ENCODE measurements at regions not wholly inside any gene's neighbourhood (a gene's known extent, or its start where the extent isn't known, plus 50 kb on each side); places are given as distances from the start of the nearest gene placed in this dataset.
A peak's percentile ranks its signal among the peaks of the same experiment; 100 is the strongest.

GRCh38 chr4:42315231-42315630 is 82.1 kb upstream of the SHISA3 start:
- DNase-seq (ENCODE audit: low read depth), result no peak
- TF ChIP-seq, protein P1, sequence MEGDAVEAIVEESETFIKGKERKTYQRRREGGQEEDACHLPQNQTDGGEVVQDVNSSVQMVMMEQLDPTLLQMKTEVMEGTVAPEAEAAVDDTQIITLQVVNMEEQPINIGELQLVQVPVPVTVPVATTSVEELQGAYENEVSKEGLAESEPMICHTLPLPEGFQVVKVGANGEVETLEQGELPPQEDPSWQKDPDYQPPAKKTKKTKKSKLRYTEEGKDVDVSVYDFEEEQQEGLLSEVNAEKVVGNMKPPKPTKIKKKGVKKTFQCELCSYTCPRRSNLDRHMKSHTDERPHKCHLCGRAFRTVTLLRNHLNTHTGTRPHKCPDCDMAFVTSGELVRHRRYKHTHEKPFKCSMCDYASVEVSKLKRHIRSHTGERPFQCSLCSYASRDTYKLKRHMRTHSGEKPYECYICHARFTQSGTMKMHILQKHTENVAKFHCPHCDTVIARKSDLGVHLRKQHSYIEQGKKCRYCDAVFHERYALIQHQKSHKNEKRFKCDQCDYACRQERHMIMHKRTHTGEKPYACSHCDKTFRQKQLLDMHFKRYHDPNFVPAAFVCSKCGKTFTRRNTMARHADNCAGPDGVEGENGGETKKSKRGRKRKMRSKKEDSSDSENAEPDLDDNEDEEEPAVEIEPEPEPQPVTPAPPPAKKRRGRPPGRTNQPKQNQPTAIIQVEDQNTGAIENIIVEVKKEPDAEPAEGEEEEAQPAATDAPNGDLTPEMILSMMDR (IDR thresholded peaks at IDR 0.05; ENCODE audit: low read depth, low read length, missing control alignments), result no peak
- no peak overlapping the region for H3K4me3 ChIP-seq (ENCODE audit: low read depth, low read length)

GRCh38 chr4:42320822-42321388 is 76.4 kb upstream of the SHISA3 start:
- TF ChIP-seq, protein P1 (IDR thresholded peaks at IDR 0.05; ENCODE audit: low read depth, low read length, missing control alignments), result no peak
- DNase-seq (ENCODE audit: low read depth), result peak; percentile 49
- no peak overlapping the region for H3K4me3 ChIP-seq (ENCODE audit: low read depth, low read length)

DNA sequence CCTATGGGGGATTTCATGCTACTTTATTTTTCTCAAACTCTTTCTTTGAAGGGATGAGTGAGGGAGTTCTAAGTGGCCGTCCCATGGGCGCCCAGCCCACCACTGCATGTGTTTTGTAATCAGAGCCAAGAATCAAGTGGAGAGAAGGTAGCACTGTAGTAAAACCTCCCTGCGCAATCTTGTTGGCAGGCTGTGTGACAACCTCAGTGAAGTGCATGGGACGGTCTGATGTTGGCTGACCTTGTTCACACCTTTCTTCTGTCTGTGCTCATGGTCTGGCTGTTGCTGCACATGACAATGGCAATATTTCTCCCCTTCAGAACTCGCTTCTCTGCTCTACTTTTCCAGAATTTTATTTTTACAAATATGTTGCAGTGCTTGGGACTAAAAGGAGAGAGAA is 71.2 kb upstream of the SHISA3 start:
- TF ChIP-seq, protein P1 (IDR thresholded peaks at IDR 0.05; ENCODE audit: low read depth, low read length, missing control alignments), result no peak
- no peak overlapping the region for H3K4me3 ChIP-seq (ENCODE audit: low read depth, low read length)
- DNase-seq (ENCODE audit: low read depth), result no peak

GRCh38 chr4:42326524-42326923 is 70.8 kb upstream of the SHISA3 start:
- TF ChIP-seq, protein P1 (IDR thresholded peaks at IDR 0.05; ENCODE audit: low read depth, low read length, missing control alignments), result no peak
- H3K4me3 ChIP-seq (ENCODE audit: low read depth, low read length), result no peak overlapping the region
- DNase-seq (ENCODE audit: low read depth), result no peak

GRCh38 chr4:42327323-42327722 is 70.0 kb upstream of the SHISA3 start:
- TF ChIP-seq, protein P1 (IDR thresholded peaks at IDR 0.05; ENCODE audit: low read depth, low read length, missing control alignments), result no peak
- no peak for DNase-seq (ENCODE audit: low read depth)
- H3K4me3 ChIP-seq (ENCODE audit: low read depth, low read length), result no peak overlapping the region

GRCh38 chr4:42328978-42329377 is 68.3 kb upstream of the SHISA3 start:
- TF ChIP-seq, protein P1 (IDR thresholded peaks at IDR 0.05; ENCODE audit: low read depth, low read length, missing control alignments), result no peak
- DNase-seq (ENCODE audit: low read depth), result no peak
- no peak overlapping the region for H3K4me3 ChIP-seq (ENCODE audit: low read depth, low read length)

GRCh38 chr4:42329421-42329820 is 67.9 kb upstream of the SHISA3 start:
- TF ChIP-seq, protein P1 (IDR thresholded peaks at IDR 0.05; ENCODE audit: low read depth, low read length, missing control alignments), result no peak
- no peak overlapping the region for H3K4me3 ChIP-seq (ENCODE audit: low read depth, low read length)
- DNase-seq (ENCODE audit: low read depth), result no peak
